BLaER1 (cell line): ENCODE measurements at regions not wholly inside any gene's neighbourhood (a gene's known extent, or its start where the extent isn't known, plus 50 kb on each side); places are given as distances from the start of the nearest gene placed in this dataset.

Experiments
- H3K27ac ChIP-seq: shearing (Covaris generic); formaldehyde crosslinking; 2 replicates; pipeline ENCODE4 v1.8.1; 2022
- H3K27me3 ChIP-seq: shearing (Covaris generic); formaldehyde crosslinking; 2 replicates; pipeline ENCODE4 v1.8.1; 2022
- H3K36me3 ChIP-seq: shearing (Covaris generic); formaldehyde crosslinking; 2 replicates; pipeline ENCODE4 v1.8.1; 2022
- H3K4me1 ChIP-seq: shearing (Covaris generic); formaldehyde crosslinking; 2 replicates; pipeline ENCODE4 v1.8.1; 2022
- H3K4me2 ChIP-seq: shearing (Covaris generic); formaldehyde crosslinking; 2 replicates; pipeline ENCODE4 v1.8.1; 2022
- H3K4me3 ChIP-seq: shearing (Covaris generic); formaldehyde crosslinking; 2 replicates; pipeline ENCODE4 v1.8.1; 2022
- H3K9ac ChIP-seq: shearing (Covaris generic); formaldehyde crosslinking; 2 replicates; pipeline ENCODE4 v1.8.1; 2022
- H3K9me3 ChIP-seq: shearing (Covaris generic); formaldehyde crosslinking; 2 replicates; pipeline ENCODE4 v1.8.1; 2022
- H4K20me1 ChIP-seq: shearing (Covaris generic); formaldehyde crosslinking; 2 replicates; pipeline ENCODE4 v1.8.1; 2022
- Cebpa-rat ChIP-seq: shearing (Covaris generic); IDR thresholded peaks from 2 replicates; pipeline ENCODE4 v1.8.1; 2022

DNA sequence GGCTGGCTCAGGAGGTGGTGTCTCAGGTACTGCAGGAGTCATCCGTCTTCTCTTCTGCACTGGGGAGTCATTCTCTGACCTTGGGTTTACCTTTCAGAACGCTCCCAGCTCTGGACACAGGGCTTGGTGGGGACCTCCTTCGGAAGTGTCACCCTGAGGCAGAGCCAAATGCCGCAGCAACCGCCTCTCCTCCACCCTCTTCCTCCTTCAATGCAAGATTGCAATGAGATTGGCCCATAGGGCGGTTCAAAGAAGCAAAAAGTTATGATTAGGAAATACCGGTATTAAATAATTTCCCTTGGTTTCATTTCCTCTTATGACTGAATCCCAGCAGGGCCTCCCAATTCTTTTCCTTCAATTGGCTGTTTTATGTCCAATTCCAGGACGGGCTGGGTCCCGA, 178.8 kb downstream of the ACKR3 start:
- Histone ChIP-seq H3K9ac (no peak overlapping the region; the same call in 1 of the 2 replicates), H4K20me1 (no peaks in the 10 kb centered on the region)

GRCh38 chr2:236748801-236749200, 179.2 kb downstream of the ACKR3 start:
- no peaks in the 10 kb centered on the region for H3K9me3 ChIP-seq
- no peak for TF ChIP-seq Cebpa-rat
- peak overlapping the region; percentile 78 for H3K27ac ChIP-seq

More for the DNA sequence above, 178.8 kb downstream of the ACKR3 start:
- H3K4me2 ChIP-seq = peak overlapping the region; percentile 92
- H3K4me1 ChIP-seq = peaks cover 100% of the 10 kb centered on the region
- no peaks in the 10 kb centered on the region for H3K9me3 ChIP-seq
- H3K4me3 ChIP-seq = no peak overlapping the region
- no peak for TF ChIP-seq Cebpa-rat
- H3K36me3 ChIP-seq = no peaks in the 10 kb centered on the region
- H3K27me3 ChIP-seq = no peaks in the 10 kb centered on the region
- peak overlapping the region; percentile 78 for H3K27ac ChIP-seq

GRCh38 chr2:236749346-236749745, 179.7 kb downstream of the ACKR3 start:
- TF ChIP-seq Cebpa-rat = no peak
- Histone ChIP-seq H3K36me3 (no peaks in the 10 kb centered on the region), H4K20me1 (no peaks in the 10 kb centered on the region), H3K4me3 (no peak overlapping the region), H3K4me2 (peak overlapping the region; percentile 92), H3K27me3 (no peaks in the 10 kb centered on the region), H3K27ac (peak overlapping the region; percentile 78), H3K9ac (peak overlapping the region; percentile 35; the same call in 1 of the 2 replicates), H3K9me3 (no peaks in the 10 kb centered on the region), H3K4me1 (peaks cover 100% of the 10 kb centered on the region)

More at GRCh38 chr2:236748801-236749200, 179.2 kb downstream of the ACKR3 start:
- H3K36me3 ChIP-seq = no peaks in the 10 kb centered on the region
- no peaks in the 10 kb centered on the region for H4K20me1 ChIP-seq
- peak overlapping the region; percentile 92 for H3K4me2 ChIP-seq
- H3K9ac ChIP-seq = no peak overlapping the region
- H3K27me3 ChIP-seq = no peaks in the 10 kb centered on the region
- peaks cover 100% of the 10 kb centered on the region for H3K4me1 ChIP-seq
- H3K4me3 ChIP-seq = no peak overlapping the region

DNA sequence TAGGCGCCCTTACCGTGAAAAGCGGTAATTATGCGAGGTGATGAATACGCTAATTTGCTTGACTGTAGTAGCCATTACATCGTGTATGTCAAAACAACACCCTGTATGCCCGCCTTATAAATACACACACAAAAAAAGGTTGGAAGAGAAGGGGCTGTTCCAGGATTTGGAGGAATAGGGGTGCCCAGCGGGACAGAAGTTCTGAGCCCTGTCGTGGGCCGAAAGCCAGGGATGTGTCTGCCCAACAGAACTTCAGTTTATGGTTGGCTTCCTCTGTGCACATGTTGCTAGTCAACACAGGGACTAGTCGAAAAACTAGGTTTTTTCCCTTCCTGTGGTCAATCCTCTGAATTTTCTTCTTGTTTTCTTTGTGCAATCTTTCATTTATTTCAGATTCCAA, 182.5 kb downstream of the ACKR3 start:
- Histone ChIP-seq H3K27me3 (no peaks in the 10 kb centered on the region), H4K20me1 (no peaks in the 10 kb centered on the region), H3K9ac (peak overlapping the region; percentile 62; the same call in 1 of the 2 replicates), H3K4me3 (no peak overlapping the region), H3K9me3 (no peaks in the 10 kb centered on the region), H3K27ac (peak overlapping the region; percentile 85), H3K36me3 (no peaks in the 10 kb centered on the region), H3K4me1 (peaks cover 92% of the 10 kb centered on the region), H3K4me2 (peak overlapping the region; percentile 92)
- no peak for TF ChIP-seq Cebpa-rat

DNA sequence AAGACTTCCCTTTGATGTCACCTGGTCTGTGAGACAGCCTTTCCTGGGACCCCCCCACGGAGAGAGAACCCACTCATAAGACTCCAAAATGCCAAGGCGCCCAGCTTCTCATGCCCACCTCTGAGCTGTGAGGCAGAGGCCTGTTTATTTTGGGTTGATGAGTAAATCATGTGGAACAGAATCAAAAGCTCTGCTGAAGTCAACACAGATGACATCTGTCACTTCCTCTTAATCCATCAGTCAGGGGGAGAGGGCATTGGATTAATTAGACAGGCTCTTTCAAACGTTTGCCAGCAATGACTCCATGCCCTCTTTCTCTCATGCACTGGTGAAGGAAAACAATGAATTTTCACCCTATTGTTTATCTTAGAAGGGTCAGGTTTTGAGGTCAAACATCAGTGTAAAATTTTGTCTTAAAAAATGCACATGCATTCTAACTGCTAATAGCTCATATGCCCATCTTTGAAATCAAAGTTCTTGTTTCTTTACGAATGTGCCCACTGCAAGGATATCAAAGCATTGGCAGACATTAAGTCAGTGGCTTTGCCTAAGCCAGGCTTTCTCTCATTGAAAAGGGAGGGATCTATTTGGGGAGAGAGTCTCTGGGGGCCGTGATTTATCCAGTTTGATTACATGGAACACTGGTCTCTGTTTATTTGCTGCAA, 184.1 kb downstream of the ACKR3 start:
- Histone ChIP-seq H3K36me3 (no peaks in the 10 kb centered on the region), H3K4me1 (peaks cover 75% of the 10 kb centered on the region), H3K4me2 (peak overlapping the region; percentile 92), H3K4me3 (peak overlapping the region; percentile 45; the same call in 1 of the 2 replicates), H3K9ac (peak overlapping the region; percentile 62; the same call in 1 of the 2 replicates), H3K27me3 (no peaks in the 10 kb centered on the region), H4K20me1 (no peaks in the 10 kb centered on the region), H3K9me3 (no peaks in the 10 kb centered on the region), H3K27ac (peak overlapping the region; percentile 85)
- no peak for TF ChIP-seq Cebpa-rat

DNA sequence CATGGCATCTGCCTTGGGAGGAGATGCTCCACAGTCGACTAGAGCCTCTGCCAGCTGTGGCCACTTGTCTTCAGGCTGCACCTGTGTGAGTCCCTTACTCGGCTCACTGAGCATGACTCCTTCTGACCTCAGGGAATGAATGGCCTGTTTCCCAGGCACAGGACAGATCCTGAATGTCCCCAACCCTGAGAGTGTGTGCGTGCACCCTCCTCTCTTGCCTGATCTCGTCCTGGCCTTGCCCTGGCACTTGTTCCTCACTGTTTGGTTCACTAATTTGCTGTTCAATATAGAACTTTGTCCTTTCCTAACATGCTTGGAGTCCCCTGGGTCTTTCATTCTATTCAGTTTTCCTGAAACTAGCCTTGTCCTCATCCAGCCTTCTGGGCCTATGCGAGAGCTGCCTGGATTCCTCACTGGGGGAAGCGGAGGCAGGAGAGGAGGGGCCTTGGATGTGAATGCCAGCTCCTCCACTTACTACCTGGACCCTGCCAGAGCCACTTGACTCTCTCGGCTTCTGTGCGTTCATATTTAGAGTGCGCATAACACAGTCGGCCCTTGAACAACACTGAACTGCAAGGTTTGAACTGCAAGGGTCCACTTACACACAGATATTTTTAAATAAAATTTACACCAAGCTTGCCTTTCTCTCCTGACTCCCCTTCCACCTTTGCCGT, 184.8 kb downstream of the ACKR3 start:
- H3K27ac ChIP-seq = peak overlapping the region; percentile 85
- no peaks in the 10 kb centered on the region for H3K27me3 ChIP-seq
- TF ChIP-seq Cebpa-rat = no peak
- peak overlapping the region; percentile 92 for H3K4me2 ChIP-seq
- H3K4me3 ChIP-seq = peak overlapping the region; percentile 45; the same call in 1 of the 2 replicates
- peak overlapping the region; percentile 62; the same call in 1 of the 2 replicates for H3K9ac ChIP-seq
- no peaks in the 10 kb centered on the region for H4K20me1 ChIP-seq
- no peaks in the 10 kb centered on the region for H3K36me3 ChIP-seq
- peaks cover 68% of the 10 kb centered on the region for H3K4me1 ChIP-seq
- H3K9me3 ChIP-seq = no peaks in the 10 kb centered on the region

DNA sequence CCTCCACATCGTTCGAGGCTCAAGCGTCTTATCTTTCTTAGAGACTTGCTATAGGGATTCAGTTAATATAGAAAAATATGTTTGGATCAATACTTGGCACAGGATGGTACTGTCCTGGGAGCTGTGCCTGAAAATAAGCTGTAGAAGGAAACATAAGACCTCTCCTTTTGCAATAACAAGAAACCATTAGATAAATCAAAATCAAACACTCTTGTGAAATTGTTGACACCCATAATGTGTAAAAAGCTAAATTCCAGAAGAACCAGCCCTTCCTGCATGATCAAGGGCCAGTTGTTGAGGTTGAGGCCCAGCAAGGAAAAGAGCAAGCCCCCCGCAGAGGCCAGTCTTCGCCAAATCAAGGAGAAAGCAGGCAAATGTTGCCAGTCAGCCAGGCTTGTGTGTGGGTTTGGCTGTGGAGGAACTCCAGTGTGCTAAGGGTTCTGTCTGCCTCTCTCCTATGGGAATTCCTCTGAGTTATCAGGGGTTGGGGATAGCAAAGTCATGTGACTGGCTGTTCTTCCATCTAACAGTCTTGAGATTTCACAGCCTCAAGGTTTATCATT, 185.7 kb downstream of the ACKR3 start:
- no peak overlapping the region for H3K9ac ChIP-seq
- H3K4me2 ChIP-seq = peak overlapping the region; percentile 92
- H3K27ac ChIP-seq = peak overlapping the region; percentile 85; the same call in 1 of the 2 replicates

GRCh38 chr2:236758406-236758805, 188.8 kb downstream of the ACKR3 start:
- Histone ChIP-seq H3K4me1 (peaks cover 34% of the 10 kb centered on the region), H3K4me2 (no peak overlapping the region), H3K9ac (no peak overlapping the region), H3K36me3 (no peaks in the 10 kb centered on the region), H3K27ac (no peak overlapping the region), H3K27me3 (no peaks in the 10 kb centered on the region), H3K4me3 (no peak overlapping the region), H4K20me1 (no peaks in the 10 kb centered on the region), H3K9me3 (no peaks in the 10 kb centered on the region)
- TF ChIP-seq Cebpa-rat = no peak

More for the DNA sequence above, 185.7 kb downstream of the ACKR3 start:
- no peak for TF ChIP-seq Cebpa-rat
- H3K4me3 ChIP-seq = no peak overlapping the region
- H3K36me3 ChIP-seq = no peaks in the 10 kb centered on the region
- H3K27me3 ChIP-seq = no peaks in the 10 kb centered on the region
- no peaks in the 10 kb centered on the region for H4K20me1 ChIP-seq
- H3K9me3 ChIP-seq = no peaks in the 10 kb centered on the region
- H3K4me1 ChIP-seq = peaks cover 59% of the 10 kb centered on the region

DNA sequence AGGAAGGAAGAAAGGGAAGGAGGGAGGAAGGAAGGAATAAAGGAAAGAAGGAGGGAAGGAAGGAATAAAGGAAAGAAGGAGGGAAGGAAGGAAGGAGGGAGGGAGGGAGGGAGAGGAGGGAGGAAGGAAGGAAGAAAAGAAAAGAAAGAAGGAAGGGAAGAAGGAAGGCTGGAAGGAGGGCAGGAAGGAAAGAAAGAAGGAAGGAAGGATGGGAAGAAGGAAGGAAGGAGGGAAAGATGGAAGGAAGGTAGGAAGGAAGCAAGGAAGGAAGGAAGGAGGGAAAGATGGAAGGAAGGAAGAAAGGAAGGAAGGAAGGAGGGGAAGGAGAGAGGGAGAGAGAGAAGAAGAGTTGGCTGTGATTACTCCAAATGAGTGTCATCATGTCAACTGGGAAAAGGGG, 190.6 kb downstream of the ACKR3 start:
- Histone ChIP-seq H4K20me1 (no peaks in the 10 kb centered on the region), H3K4me3 (no peak overlapping the region), H3K4me1 (peaks cover 16% of the 10 kb centered on the region), H3K9me3 (no peaks in the 10 kb centered on the region), H3K36me3 (no peaks in the 10 kb centered on the region), H3K4me2 (no peak overlapping the region), H3K27ac (no peak overlapping the region), H3K27me3 (no peaks in the 10 kb centered on the region), H3K9ac (no peak overlapping the region)
- no peak for TF ChIP-seq Cebpa-rat

DNA sequence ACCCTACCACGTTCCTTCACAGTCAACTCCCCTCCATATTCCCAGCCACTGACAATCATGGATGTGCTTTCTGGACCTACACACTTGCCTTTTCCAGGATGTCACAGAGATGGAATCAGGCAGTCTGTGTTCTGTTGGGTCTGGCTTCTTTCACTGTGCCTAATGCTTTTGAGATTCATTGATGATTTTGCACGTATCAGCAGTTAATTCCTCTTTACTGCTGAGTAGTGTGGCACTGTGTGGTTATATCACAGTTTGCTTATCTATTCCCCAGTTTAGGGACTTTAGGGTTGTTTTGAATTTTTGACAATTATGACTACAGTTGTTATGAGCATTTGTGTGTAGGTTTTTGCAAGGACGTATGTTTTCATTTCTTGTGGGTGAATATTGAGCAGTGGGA, 191.7 kb downstream of the ACKR3 start:
- Histone ChIP-seq H3K4me1 (peaks cover 6% of the 10 kb centered on the region; the same call in 1 of the 2 replicates), H3K9me3 (peaks cover 4% of the 10 kb centered on the region), H3K27me3 (no peaks in the 10 kb centered on the region), H3K9ac (no peak overlapping the region), H4K20me1 (no peaks in the 10 kb centered on the region), H3K4me2 (no peak overlapping the region), H3K36me3 (no peaks in the 10 kb centered on the region), H3K27ac (no peak overlapping the region), H3K4me3 (no peak overlapping the region)
- TF ChIP-seq Cebpa-rat = no peak
